ENCODE measurements at regions not wholly inside any gene's neighbourhood (a gene's known extent, or its start where the extent isn't known, plus 50 kb on each side); places are given as distances from the start of the nearest gene placed in this dataset.

DNA sequence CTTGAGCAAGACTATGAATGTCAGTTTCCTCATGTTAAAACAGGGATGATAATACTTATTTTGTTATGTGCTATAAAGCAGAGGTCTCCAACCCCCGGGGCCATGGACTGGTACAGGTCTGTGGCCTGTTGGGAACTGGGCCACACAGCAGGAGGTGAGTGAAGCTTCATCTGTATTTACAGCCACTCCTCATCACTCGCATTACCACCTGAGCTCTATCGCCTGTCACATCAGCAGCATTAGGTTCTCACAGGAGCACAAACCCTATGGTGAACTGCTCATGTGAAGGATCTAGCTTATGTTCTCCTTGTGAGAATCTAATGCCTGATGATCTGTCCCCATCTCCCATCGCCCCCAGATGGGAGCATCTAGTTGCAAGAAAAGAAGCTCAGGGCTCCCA is 365.3 kb upstream of the SMIM30 start:
- no peak for TF ChIP-seq POLR2A (IDR thresholded peaks at IDR 0.05)
- TF ChIP-seq, protein P1, sequence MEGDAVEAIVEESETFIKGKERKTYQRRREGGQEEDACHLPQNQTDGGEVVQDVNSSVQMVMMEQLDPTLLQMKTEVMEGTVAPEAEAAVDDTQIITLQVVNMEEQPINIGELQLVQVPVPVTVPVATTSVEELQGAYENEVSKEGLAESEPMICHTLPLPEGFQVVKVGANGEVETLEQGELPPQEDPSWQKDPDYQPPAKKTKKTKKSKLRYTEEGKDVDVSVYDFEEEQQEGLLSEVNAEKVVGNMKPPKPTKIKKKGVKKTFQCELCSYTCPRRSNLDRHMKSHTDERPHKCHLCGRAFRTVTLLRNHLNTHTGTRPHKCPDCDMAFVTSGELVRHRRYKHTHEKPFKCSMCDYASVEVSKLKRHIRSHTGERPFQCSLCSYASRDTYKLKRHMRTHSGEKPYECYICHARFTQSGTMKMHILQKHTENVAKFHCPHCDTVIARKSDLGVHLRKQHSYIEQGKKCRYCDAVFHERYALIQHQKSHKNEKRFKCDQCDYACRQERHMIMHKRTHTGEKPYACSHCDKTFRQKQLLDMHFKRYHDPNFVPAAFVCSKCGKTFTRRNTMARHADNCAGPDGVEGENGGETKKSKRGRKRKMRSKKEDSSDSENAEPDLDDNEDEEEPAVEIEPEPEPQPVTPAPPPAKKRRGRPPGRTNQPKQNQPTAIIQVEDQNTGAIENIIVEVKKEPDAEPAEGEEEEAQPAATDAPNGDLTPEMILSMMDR (IDR thresholded peaks at IDR 0.05), result no peak
- no peak for TF ChIP-seq POLR2AphosphoS5 (IDR thresholded peaks at IDR 0.05; ENCODE audit: insufficient read depth in 1 of 2, low read depth in 1 of 2)
